Spleen (tissue), 7 donors: ENCODE measurements at regions not wholly inside any gene's neighbourhood (a gene's known extent, or its start where the extent isn't known, plus 50 kb on each side); places are given as distances from the start of the nearest gene placed in this dataset.

Experiments used
- CTCF ChIP-seq, 11 experiments: fragments of 200-600 bp in 7 of 11; fragments of 450-650 bp in 4 of 11; sonication (generic) in 4 of 11; IDR thresholded peaks in 8 of 11; conservative IDR thresholded peaks in 3 of 11; 1 replicate in 7 of 11; 2 replicates in 4 of 11; pipeline versions ENCODE4 v1.4.0 to v1.8.0; 2016 to 2021; ENCODE audit warnings: antibody characterized with exemption in 11 of 11, inconsistent platforms in 4 of 11, mild to moderate bottlenecking in 1 of 11
- POLR2A ChIP-seq, 3 donors: fragments of 450-650 bp; IDR thresholded peaks; one replicate each; pipeline ENCODE4 v1.5.1; 2017; ENCODE audit warnings: antibody characterized with exemption in 3 of 3, mild to moderate bottlenecking in 1 of 3
- donor health status: DM: no; HTN: no; CAD: no; lungs with moderate emphysema.
- donor health status: DM: no; HTN: no; CAD: no.
- donor health status: DM: no; HTN: no; CAD: no.

GRCh38 chr12:25328072-25328712 lies 77.5 kb upstream of the KRAS start:
- no peak for TF ChIP-seq CTCF (IDR thresholded peaks at IDR 0.05 in 8 of 11, conservative IDR thresholded peaks at IDR 0.05 in 3 of 11)
- no peak for TF ChIP-seq POLR2A (IDR thresholded peaks at IDR 0.05)
